HG02943 (cell line): ENCODE measurements at regions not wholly inside any gene's neighbourhood (a gene's known extent, or its start where the extent isn't known, plus 50 kb on each side); places are given as distances from the start of the nearest gene placed in this dataset.

ENCODE experiments used
- ATAC-seq: cut with Tn5 transposase; IDR thresholded peaks from one replicate; pipeline ENCODE4 v1.9.1; 2021; ENCODE audit warnings: mild to moderate bottlenecking, low read depth, moderate library complexity; ENCODE audit not compliant: unreplicated experiment

- no peak for ATAC-seq
Observed at GRCh38 chr10:7028809-7029166, 382.0 kb downstream of the SFMBT2 start.

- ATAC-seq = no peak
Observed at GRCh38 chr10:7027913-7028808, 382.7 kb downstream of the SFMBT2 start.

GRCh38 chr10:7027237-7027912, 383.5 kb downstream of the SFMBT2 start:
- ATAC-seq = no peak

- no peak for ATAC-seq
Observed at GRCh38 chr10:7026818-7027217, 384.0 kb downstream of the SFMBT2 start.

- ATAC-seq = no peak
Observed at GRCh38 chr10:7025296-7025695, 385.5 kb downstream of the SFMBT2 start.

- ATAC-seq = no peak
Observed at GRCh38 chr10:7015457-7015856, 395.4 kb downstream of the SFMBT2 start.

GRCh38 chr10:7014721-7015120, 396.1 kb downstream of the SFMBT2 start:
- ATAC-seq = no peak

GRCh38 chr10:7011994-7012393, 398.8 kb downstream of the SFMBT2 start:
- no peak for ATAC-seq

- no peak for ATAC-seq
Observed at GRCh38 chr10:7008645-7009044, 402.2 kb downstream of the SFMBT2 start.

- ATAC-seq = no peak
Observed at GRCh38 chr10:7007600-7008190, 403.1 kb downstream of the SFMBT2 start.

- ATAC-seq = no peak
Observed at GRCh38 chr10:7006566-7006965, 404.3 kb downstream of the SFMBT2 start.

- ATAC-seq = no peak
Observed at GRCh38 chr10:7003831-7004395, 406.9 kb downstream of the SFMBT2 start.

- no peak for ATAC-seq
Observed at GRCh38 chr10:7000061-7000460, 410.8 kb downstream of the SFMBT2 start.

- no peak for ATAC-seq
Observed at GRCh38 chr10:6999232-6999925, 411.5 kb downstream of the SFMBT2 start.

GRCh38 chr10:6997509-6997908, 413.3 kb downstream of the SFMBT2 start:
- ATAC-seq = no peak

- ATAC-seq = no peak
Observed at GRCh38 chr10:6996431-6996830, 414.4 kb downstream of the SFMBT2 start.

GRCh38 chr10:6995831-6996230, 415.0 kb downstream of the SFMBT2 start:
- ATAC-seq = no peak

- ATAC-seq = no peak
Observed at GRCh38 chr10:6995341-6995740, 415.3 kb upstream of the PRKCQ start.

- no peak for ATAC-seq
Observed at GRCh38 chr10:6990891-6991290, 410.8 kb upstream of the PRKCQ start.

GRCh38 chr10:6988654-6989053, 408.6 kb upstream of the PRKCQ start:
- ATAC-seq = no peak

GRCh38 chr10:6987536-6987945, 407.5 kb upstream of the PRKCQ start:
- no peak for ATAC-seq
